Lung (tissue), 11 donors: ENCODE measurements at regions not wholly inside any gene's neighbourhood (a gene's known extent, or its start where the extent isn't known, plus 50 kb on each side); places are given as distances from the start of the nearest gene placed in this dataset.

Experiments used
- ATAC-seq: fragments of 200-7000 bp; cut with Tn5 transposase; one replicate; pipeline ENCODE4 v1.9.1; 2020; ENCODE audit warnings: moderate number of reproducible peaks; ENCODE audit not compliant: insufficient read depth, low FRiP score
- DNase-seq, 3 donors: peaks; one replicate each; pipeline ENCODE4 v3.0.0-alpha.2; 2013 to 2017
- H3K27ac ChIP-seq, 2 donors: one replicate each; pipeline ENCODE4 v1.5.1; 2013; ENCODE audit warnings: mild to moderate bottlenecking in 2 of 2, moderate library complexity in 2 of 2, control low read depth in 1 of 2, inconsistent platforms in 1 of 2, low read depth in 1 of 2, low read length in 1 of 2
- H3K27me3 ChIP-seq, 3 donors: one replicate each; pipeline ENCODE4 v1.5.1; 2013; ENCODE audit warnings: low read length in 2 of 3; ENCODE audit not compliant: control insufficient read depth in 3 of 3, insufficient read depth in 3 of 3
- H3K36me3 ChIP-seq, 4 donors: one replicate each; pipeline ENCODE4 v1.5.1; 2013; ENCODE audit warnings: low read length in 4 of 4, mild to moderate bottlenecking in 1 of 4, moderate library complexity in 1 of 4; ENCODE audit not compliant: control insufficient read depth in 4 of 4, insufficient read depth in 4 of 4
- H3K4me1 ChIP-seq, 5 donors: one replicate each; pipeline ENCODE4 v1.5.1; 2013; ENCODE audit warnings: low read length in 5 of 5, mild to moderate bottlenecking in 2 of 5, moderate library complexity in 1 of 5; ENCODE audit not compliant: control insufficient read depth in 5 of 5, insufficient read depth in 5 of 5
- H3K4me3 ChIP-seq: one replicate; pipeline ENCODE4 v1.5.1; 2013; ENCODE audit warnings: mild to moderate bottlenecking, control low read depth, moderate library complexity
- H3K9ac ChIP-seq, 2 donors: one replicate each; pipeline ENCODE4 v1.5.1; 2013; ENCODE audit warnings: low read length in 2 of 2, control low read depth in 1 of 2; ENCODE audit not compliant: insufficient read depth in 1 of 2
- H3K9me3 ChIP-seq, 4 donors: one replicate each; pipeline ENCODE4 v1.5.1; 2013; ENCODE audit warnings: low read length in 3 of 4, mild to moderate bottlenecking in 1 of 4, moderate library complexity in 1 of 4; ENCODE audit not compliant: control insufficient read depth in 4 of 4, insufficient read depth in 3 of 4
- CTCF ChIP-seq: IDR thresholded peaks from 2 replicates; pipeline ENCODE4 v1.5.1; 2012; ENCODE audit warnings: mild to moderate bottlenecking; ENCODE audit errors: control extremely low read depth, extremely low read depth
- WGBS, 2 donors: extraction: QIAGEN DNeasy Blood & Tissue Kit; methylation state at CpG; one replicate each; pipeline ENCODE4 v1.1.7; 2013; 5-methylcytosine and 5-hydroxymethylcytosine counted together
- donor health status: control.
- donor health status: control.
- donor health status: Bipolar disorder and iron deficiency.
- donor health status: healthy.
- donor health status: DM: yes; HTN: yes; CAD: no.

- WGBS, 2 donors = 87 to 88% methylated on average over 3 of the region's 3 CpGs
- ATAC-seq = no peak
- Histone ChIP-seq H3K27ac (no peak overlapping the region), H3K36me3 (peaks cover 0 to 3% (median 0%) of the 10 kb centered on the region in 4 donors), H3K9ac (no peak overlapping the region), H3K4me1 (no peaks in the 10 kb centered on the region), H3K27me3 (no peaks in the 10 kb centered on the region), H3K9me3 (peaks cover 0 to 2% (median 0%) of the 10 kb centered on the region in 4 donors), H3K4me3 (no peak overlapping the region)
- no peak for TF ChIP-seq CTCF
- no peak for DNase-seq
Observed at GRCh38 chr11:71185411-71185810, 67.0 kb downstream of the SHANK2 start.

- Histone ChIP-seq H3K27me3 (no peaks in the 10 kb centered on the region), H3K4me3 (no peak overlapping the region), H3K4me1 (no peaks in the 10 kb centered on the region), H3K9ac (no peak overlapping the region), H3K9me3 (peaks cover 0 to 2% (median 0%) of the 10 kb centered on the region in 4 donors), H3K36me3 (peaks cover 0 to 3% (median 0%) of the 10 kb centered on the region in 4 donors), H3K27ac (no peak overlapping the region)
- 93 to 95% methylated on average over 12 of the region's 12 CpGs for WGBS, 2 donors
- TF ChIP-seq CTCF = no peak
- ATAC-seq = no peak
- DNase-seq = no peak
Observed at GRCh38 chr11:71184421-71185210, 67.8 kb downstream of the SHANK2 start.

- 86 to 90% methylated on average over 10 of the region's 10 CpGs for WGBS, 2 donors
- no peaks in the 10 kb centered on the region for H3K4me1 ChIP-seq
- H3K9ac ChIP-seq = no peak overlapping the region
- DNase-seq (no peak), ATAC-seq (no peak)
- TF ChIP-seq CTCF = no peak
- no peaks in the 10 kb centered on the region for H3K27me3 ChIP-seq
- H3K9me3 ChIP-seq = peaks cover 0 to 2% (median 0%) of the 10 kb centered on the region in 4 donors
- peaks cover 0 to 3% (median 0%) of the 10 kb centered on the region in 4 donors for H3K36me3 ChIP-seq
- H3K4me3 ChIP-seq = no peak overlapping the region
- H3K27ac ChIP-seq = no peak overlapping the region
Observed at GRCh38 chr11:71183878-71184277, 68.5 kb downstream of the SHANK2 start.
